Mucosa of descending colon (tissue), 3 donors: ENCODE measurements at regions not wholly inside any gene's neighbourhood (a gene's known extent, or its start where the extent isn't known, plus 50 kb on each side); places are given as distances from the start of the nearest gene placed in this dataset.
A peak's percentile ranks its signal among the peaks of the same experiment; 100 is the strongest.

ENCODE experiments used
- ATAC-seq: fragments of 200-7000 bp; cut with Tn5 transposase; one replicate; pipeline ENCODE4 v1.9.1; 2020; ENCODE audit warnings: mild to moderate bottlenecking, moderate library complexity
- DNase-seq, 3 donors: peaks; one replicate each; pipeline ENCODE4 v3.0.0-alpha.2; 2020
- H3K36me3 ChIP-seq: fragments of 200-600 bp; one replicate; pipeline ENCODE4 v1.8.0; 2021; ENCODE audit warnings: low read depth, mild to moderate bottlenecking
- H3K4me1 ChIP-seq: fragments of 200-600 bp; one replicate; pipeline ENCODE4 v1.8.0; 2021; ENCODE audit warnings: low read depth, mild to moderate bottlenecking
- H3K4me3 ChIP-seq: fragments of 200-600 bp; one replicate; pipeline ENCODE4 v1.8.0; 2021; ENCODE audit warnings: mild to moderate bottlenecking
- H3K9me3 ChIP-seq: fragments of 200-600 bp; one replicate; pipeline ENCODE4 v1.8.0; 2021; ENCODE audit warnings: mild to moderate bottlenecking
- CTCF ChIP-seq: fragments of 200-600 bp; IDR thresholded peaks from one replicate; pipeline ENCODE4 v1.8.0; 2022; ENCODE audit warnings: antibody characterized with exemption, mild to moderate bottlenecking
- intact Hi-C, 2 donors: fragments of 100-400 bp; cut with DNase I in 1 of 2; cut with micrococcal nuclease in 1 of 2; formaldehyde crosslinking; loops; one replicate each; pipeline versions ENCODE4 v1.11.0 to v1.11.1; 2022; cut with DNase I, micrococcal nuclease
- donor health status: DM: no; HTN: no; CAD: no; lungs with moderate emphysema.
- donor health status: DM: no; HTN: no; CAD: no.
- donor health status: DM: no; HTN: yes; CAD: no.

- Histone ChIP-seq H3K4me3 (no peak overlapping the region), H3K9me3 (no peaks in the 10 kb centered on the region), H3K36me3 (no peaks in the 10 kb centered on the region), H3K4me1 (no peaks in the 10 kb centered on the region)
- DNase-seq (peak in 1 of 3 donors; percentile 7), ATAC-seq (no peak)
- no peak for TF ChIP-seq CTCF
- intact Hi-C loops: no loop called here
Measured at GRCh38 chr17:79243603-79243990, 169.0 kb downstream of the ENGASE start.

- intact Hi-C loops: no loop called here
- DNase-seq (peak in 1 of 3 donors; percentile 13), ATAC-seq (no peak)
- no peaks in the 10 kb centered on the region for H3K4me1 ChIP-seq
- TF ChIP-seq CTCF: no peak
- no peaks in the 10 kb centered on the region for H3K36me3 ChIP-seq
- no peak overlapping the region for H3K4me3 ChIP-seq
- H3K9me3 ChIP-seq: no peaks in the 10 kb centered on the region
Measured at GRCh38 chr17:79242873-79243602, 168.4 kb downstream of the ENGASE start.

DNA sequence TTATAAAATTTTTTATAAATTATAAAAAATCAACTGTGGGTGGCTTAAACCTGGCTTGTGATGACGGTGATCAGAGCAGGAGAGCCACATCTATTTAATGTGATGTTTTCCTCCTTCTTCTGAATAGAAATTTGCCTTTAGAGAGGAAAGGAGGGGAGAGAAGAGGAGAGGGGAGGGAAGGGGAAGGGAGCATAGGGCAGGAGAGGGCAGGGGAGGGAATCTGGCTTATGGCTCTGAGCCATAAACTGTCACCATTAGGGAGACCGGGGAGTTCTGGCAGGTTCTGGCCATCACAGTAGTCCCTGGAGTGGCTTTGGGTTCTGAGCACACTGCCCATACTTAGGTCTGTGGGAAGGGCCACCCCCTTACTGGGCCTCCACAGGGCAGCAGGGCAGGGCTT lies 167.8 kb downstream of the ENGASE start:
- ATAC-seq: no peak
- no peaks in the 10 kb centered on the region for H3K4me1 ChIP-seq
- no peaks in the 10 kb centered on the region for H3K9me3 ChIP-seq
- TF ChIP-seq CTCF: no peak
- H3K36me3 ChIP-seq: no peaks in the 10 kb centered on the region
- H3K4me3 ChIP-seq: no peak overlapping the region
- no peak for DNase-seq
- intact Hi-C loops: no loop called here

DNA sequence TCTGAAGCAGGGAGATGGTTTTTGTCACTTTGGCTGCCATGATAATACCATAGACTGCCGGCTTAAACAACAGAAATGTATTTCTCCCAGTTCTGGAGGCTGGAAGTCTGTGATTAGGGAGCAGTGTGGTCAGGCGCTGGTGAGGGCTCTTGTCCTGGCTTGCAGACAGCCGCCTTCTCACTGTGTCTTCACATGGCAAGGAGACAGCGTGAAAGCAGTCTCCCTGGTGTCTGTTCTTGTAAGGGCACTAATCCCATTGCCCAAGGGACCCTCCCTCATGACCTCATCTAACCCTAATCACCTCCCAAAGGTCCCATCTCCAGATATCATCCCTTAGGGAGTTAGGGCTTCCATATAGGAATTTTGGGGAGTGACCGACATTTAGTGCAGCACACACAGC lies 167.0 kb downstream of the ENGASE start:
- intact Hi-C loops: no loop called here
- ATAC-seq (no peak), DNase-seq (no peak)
- H3K36me3 ChIP-seq: no peaks in the 10 kb centered on the region
- TF ChIP-seq CTCF: no peak
- H3K9me3 ChIP-seq: no peaks in the 10 kb centered on the region
- no peak overlapping the region for H3K4me3 ChIP-seq
- no peaks in the 10 kb centered on the region for H3K4me1 ChIP-seq

GRCh38 chr17:79239205-79239604 lies 164.6 kb downstream of the ENGASE start:
- H3K4me1 ChIP-seq: no peaks in the 10 kb centered on the region
- no peaks in the 10 kb centered on the region for H3K9me3 ChIP-seq
- no peaks in the 10 kb centered on the region for H3K36me3 ChIP-seq
- intact Hi-C loops: no loop called here
- DNase-seq (no peak), ATAC-seq (no peak)
- TF ChIP-seq CTCF: no peak
- H3K4me3 ChIP-seq: no peak overlapping the region
